C1 segment of cervical spinal cord (tissue), 14 donors: ENCODE measurements at regions not wholly inside any gene's neighbourhood (a gene's known extent, or its start where the extent isn't known, plus 50 kb on each side); places are given as distances from the start of the nearest gene placed in this dataset.

Experiments used
- DNase-seq, 14 donors: peaks; one replicate each; lab custom pipeline; 2025; lab: John Stamatoyannopoulos, UW

GRCh38 chr7:126378642-126379041 is 874.1 kb downstream of the GRM8 start:
- no peak for DNase-seq

GRCh38 chr7:126370038-126370668 is 882.6 kb downstream of the GRM8 start:
- no peak for DNase-seq

- DNase-seq: no peak
Measured at GRCh38 chr7:126362746-126363145, 890.0 kb downstream of the GRM8 start.

- DNase-seq: no peak
Measured at GRCh38 chr7:126361183-126361582, 891.6 kb downstream of the GRM8 start.

GRCh38 chr7:126339813-126340212 is 912.9 kb downstream of the GRM8 start:
- DNase-seq: no peak

- no peak for DNase-seq
Measured at GRCh38 chr7:126305671-126306070, 947.1 kb downstream of the GRM8 start.

DNA sequence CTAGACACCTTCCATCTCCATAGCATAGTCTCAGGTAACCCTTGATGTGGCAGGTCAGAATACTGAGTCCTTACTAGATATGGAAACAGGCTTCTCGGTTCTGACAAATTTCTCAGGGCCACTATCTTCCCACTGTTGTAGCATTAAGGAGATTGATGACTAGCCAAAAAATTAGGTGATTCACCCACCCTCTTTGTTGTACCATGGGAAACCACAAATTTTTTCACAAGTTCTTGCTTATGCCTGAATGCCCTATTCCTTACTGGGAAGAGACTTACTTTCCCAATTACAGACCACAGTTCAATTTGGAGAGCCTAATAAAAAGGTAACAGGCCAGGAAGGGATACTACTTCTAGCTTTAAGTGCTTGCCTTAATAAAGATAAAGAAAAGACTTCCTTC is 948.8 kb downstream of the GRM8 start:
- DNase-seq: no peak

DNA sequence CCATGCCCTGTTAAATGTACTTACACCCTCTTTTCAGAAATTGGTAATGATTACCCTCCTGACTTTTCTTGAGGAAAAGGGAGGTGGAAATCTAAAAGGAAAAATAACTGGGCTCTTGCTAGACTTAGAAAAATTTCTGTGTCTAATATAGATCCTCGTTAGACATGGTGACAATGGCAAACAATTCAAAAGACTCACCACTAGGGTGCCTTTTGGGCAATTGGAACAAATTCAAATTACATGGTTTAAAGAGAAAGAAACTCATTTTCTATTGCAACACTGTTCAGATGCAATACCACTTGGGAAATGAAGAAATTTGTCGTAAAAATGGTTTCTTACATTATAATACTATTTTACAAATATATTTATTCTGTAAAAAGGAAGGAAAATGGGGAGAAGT is 950.1 kb downstream of the GRM8 start:
- no peak for DNase-seq

GRCh38 chr7:126286317-126286716 is 966.4 kb downstream of the GRM8 start:
- no peak for DNase-seq

- DNase-seq: no peak
Measured at GRCh38 chr7:126236261-126236660, 1016.5 kb downstream of the GRM8 start.

DNA sequence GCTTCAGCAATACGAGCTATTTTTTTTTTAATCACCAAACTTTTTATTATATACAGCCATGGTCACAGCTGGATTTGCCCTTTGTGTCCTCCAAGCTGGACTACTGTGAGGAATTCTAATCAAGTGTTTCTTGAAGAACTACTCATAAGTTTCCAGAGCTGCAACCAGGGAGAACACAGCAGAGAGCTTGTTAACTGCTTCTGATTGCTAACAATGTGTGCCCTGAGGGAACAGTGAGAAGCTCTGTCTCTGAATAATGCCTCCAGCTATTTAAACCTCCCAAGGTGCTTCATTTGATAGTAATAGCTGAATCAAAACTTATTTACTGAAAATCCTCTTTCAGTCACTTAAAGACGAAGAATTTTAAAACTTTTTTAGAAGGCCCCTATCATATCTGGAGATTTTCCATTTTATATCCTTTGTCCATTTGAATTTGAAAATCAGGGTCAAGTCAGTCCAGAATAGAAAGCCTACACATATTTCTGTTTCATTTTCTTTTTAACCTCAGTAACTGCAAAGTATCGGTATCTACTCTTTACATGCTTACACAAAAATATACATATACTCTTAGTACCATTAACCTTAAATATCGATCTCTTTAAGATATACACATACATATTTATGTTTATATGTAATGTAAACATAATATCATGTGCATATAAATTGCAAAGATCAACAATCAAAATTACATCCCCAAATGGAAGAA is 1024.2 kb downstream of the GRM8 start:
- no peak for DNase-seq

DNA sequence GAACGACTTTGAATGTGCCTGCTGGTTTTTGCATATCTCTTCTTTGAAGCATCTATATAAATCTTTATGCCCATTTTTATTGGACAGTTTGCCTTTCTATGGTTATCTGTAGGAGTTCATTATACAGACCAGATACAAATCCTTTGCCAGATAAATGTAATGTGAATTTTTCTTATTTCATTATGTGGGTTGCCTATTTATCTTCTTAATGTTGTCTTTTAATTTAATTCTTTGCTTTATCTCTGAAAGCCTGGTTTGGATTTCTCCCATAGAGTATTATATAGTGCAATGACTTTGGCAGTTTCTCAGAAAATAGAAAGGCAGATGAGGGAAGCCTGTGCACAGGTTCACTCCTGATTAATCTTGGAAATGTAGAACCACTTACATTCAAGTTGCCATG is 1025.1 kb downstream of the GRM8 start:
- DNase-seq: no peak

GRCh38 chr7:126227055-126227454 is 1025.7 kb downstream of the GRM8 start:
- DNase-seq: no peak

GRCh38 chr7:126223729-126224128 is 1029.0 kb downstream of the GRM8 start:
- no peak for DNase-seq

DNA sequence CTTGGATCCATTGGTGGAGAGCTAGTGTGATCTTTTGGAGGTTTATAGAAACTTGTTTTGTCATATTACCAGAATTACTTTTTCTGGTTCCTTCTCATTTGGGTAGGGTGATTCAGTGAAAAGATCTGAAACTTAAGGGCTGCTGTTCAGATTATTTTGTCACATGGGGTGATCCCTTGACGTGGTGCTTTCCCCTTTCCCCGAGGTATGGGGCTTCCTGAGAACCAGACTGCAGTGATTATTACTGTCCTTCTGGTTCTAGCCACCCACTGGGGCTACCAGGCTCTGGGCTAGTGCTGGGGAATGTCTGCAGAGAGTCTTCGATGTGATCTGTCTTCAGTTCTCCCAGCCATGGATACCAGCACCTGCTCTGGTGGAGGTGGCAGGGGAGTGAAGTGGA is 1030.0 kb downstream of the GRM8 start:
- DNase-seq: no peak

GRCh38 chr7:126215785-126216184 is 1037.0 kb downstream of the GRM8 start:
- no peak for DNase-seq

GRCh38 chr7:126213876-126214275 is 1038.9 kb downstream of the GRM8 start:
- DNase-seq: no peak

DNA sequence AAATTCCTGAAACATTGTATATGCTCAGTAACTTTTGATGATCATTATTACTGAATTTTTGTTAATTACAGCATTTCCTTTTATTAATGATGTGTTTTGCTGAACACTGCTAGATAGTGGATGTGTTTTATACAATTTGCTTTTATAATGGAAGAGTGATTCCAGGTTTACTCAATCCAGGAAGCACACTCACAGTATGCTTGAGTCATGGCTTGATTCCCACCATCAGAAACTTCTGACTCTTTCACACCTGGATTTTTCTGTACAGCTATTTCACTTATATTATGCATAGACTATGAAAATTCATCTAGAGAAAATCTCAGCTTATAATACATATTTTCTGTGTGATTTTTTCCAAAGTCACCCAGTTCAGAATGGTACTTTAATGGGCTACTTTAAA is 1040.9 kb downstream of the GRM8 start:
- no peak for DNase-seq

GRCh38 chr7:126210707-126211106 is 1042.0 kb downstream of the GRM8 start:
- no peak for DNase-seq

- DNase-seq: no peak
Measured at GRCh38 chr7:126203185-126203584, 1049.6 kb downstream of the GRM8 start.

GRCh38 chr7:126202177-126202576 is 1050.6 kb downstream of the GRM8 start:
- DNase-seq: no peak

GRCh38 chr7:126185959-126186580 is 1066.7 kb downstream of the GRM8 start:
- no peak for DNase-seq

GRCh38 chr7:126179916-126180315 is 1072.8 kb downstream of the GRM8 start:
- no peak for DNase-seq
